Nucleus accumbens (tissue), 56 donors: ENCODE measurements at regions not wholly inside any gene's neighbourhood (a gene's known extent, or its start where the extent isn't known, plus 50 kb on each side); places are given as distances from the start of the nearest gene placed in this dataset.
A peak's percentile ranks its signal among the peaks of the same experiment; 100 is the strongest.
"Not testable (repeated sequence)": the region's sequence is repeated elsewhere in the genome, so short reads cannot be mapped to it uniquely, and the experiment has no call there.

ENCODE experiments used
- DNase-seq, 56 donors: peaks; one replicate each; lab custom pipeline; 2025; lab: John Stamatoyannopoulos, UW

- DNase-seq: no peak
Measured at GRCh38 chr17:79560527-79560926, 50.3 kb downstream of the RBFOX3 start.

- peak in 2 of 56 donors; percentile 25 to 26 for DNase-seq
Measured at GRCh38 chr17:79559111-79559887, 51.6 kb downstream of the RBFOX3 start.

DNA sequence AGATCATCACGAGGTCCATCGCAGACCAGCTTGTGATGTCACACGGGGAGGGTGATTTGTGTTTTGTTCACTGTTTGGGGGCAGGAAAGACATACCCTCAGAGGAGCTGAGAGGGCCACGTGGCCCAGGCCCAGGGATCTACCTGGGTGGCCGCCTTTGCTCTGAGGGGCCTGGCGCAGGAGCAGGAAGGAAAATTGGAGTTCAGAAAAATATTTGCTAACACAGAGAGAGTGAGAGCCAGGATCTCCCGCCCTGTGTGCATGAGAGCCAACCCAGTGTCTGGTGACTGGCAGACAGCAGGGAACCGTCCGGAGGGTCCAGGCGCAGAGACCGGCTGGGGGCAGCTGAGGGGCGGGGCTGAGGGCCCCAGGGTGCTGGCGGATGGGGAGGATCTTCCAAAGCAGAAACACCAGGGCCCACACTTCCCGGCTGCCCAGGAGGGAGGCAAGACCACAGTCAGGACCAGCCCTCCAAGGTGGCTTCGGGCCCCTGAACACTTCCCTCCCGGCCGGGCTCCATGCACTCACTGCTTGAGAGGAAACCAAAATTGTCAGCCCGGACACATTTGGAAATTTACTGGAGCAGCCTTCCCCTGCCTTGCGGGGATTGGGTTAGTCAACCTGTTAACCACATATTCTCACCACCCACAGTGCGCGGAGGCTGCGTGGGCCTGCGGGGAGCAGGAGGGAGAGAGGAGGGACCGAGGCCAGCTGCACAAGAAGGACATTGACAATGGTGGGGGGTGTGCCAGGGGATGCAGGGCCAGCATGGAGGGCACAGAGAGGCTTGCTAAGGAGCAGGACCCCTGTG, 52.6 kb downstream of the RBFOX3 start:
- DNase-seq: peak in 11 of 56 donors; percentile 17 to 50 (median 32)

- no peak for DNase-seq
Measured at GRCh38 chr17:79557276-79558090, 53.4 kb downstream of the RBFOX3 start.

- DNase-seq: no peak
Measured at GRCh38 chr17:79556271-79556670, 54.6 kb downstream of the RBFOX3 start.

DNA sequence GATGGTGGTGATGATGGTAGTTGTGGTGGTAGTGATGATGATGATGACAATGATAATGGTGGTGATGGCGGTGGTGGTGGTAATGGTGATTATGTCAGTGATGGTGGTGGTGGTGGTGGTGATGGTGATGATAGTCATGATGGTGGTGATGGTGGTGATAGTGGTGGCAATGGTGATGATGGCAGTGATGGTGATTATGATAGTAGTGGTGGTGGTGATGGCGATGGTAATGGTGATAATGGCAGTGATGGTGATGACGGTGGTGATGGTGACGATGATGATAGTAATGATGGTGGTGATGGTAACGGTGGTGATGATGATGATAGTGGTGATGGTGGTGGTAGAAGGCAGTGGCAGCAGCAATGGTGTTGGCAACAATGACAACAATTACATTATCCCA, 55.3 kb downstream of the RBFOX3 start:
- DNase-seq: no peak

DNA sequence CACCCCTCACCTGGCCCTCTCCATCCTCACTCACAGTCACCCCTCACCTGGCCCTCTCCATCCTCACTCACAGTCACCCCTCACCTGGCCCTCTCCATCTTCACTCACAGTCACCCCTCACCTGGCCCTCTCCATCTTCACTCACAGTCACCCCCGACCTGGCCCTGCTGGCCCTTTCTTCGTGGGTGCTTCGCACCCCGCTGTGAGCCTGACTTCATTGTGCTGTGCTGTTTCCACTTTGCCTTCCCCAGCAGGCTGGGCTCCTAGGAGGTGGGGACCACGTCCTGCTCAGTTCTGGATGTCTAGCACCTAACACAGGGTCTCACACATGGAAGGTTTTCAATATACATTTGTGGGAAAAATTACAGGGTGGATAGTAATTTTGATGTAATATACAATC, 56.5 kb downstream of the RBFOX3 start:
- DNase-seq: not testable (repeated sequence)

DNA sequence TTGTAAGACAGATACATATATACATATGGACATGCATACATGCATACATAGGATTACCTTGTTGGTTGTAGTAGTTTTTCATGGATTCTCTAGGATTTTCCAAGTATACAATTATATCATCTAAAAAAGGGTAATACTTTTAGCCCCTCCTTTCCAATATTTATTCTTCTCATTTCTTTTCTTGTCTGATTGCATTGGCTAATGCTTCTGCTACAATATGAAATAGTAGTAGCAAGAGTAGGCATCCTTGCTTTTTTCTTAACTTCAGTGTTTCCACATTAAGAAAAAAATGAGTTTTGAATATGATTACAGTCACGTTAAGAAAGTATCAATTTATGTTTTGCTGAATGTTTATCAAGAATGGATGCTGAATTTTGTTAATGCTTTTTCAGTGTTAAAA, 58.0 kb downstream of the RBFOX3 start:
- no peak for DNase-seq

- no peak for DNase-seq
Measured at GRCh38 chr17:79552405-79552804, 58.4 kb downstream of the RBFOX3 start.

DNA sequence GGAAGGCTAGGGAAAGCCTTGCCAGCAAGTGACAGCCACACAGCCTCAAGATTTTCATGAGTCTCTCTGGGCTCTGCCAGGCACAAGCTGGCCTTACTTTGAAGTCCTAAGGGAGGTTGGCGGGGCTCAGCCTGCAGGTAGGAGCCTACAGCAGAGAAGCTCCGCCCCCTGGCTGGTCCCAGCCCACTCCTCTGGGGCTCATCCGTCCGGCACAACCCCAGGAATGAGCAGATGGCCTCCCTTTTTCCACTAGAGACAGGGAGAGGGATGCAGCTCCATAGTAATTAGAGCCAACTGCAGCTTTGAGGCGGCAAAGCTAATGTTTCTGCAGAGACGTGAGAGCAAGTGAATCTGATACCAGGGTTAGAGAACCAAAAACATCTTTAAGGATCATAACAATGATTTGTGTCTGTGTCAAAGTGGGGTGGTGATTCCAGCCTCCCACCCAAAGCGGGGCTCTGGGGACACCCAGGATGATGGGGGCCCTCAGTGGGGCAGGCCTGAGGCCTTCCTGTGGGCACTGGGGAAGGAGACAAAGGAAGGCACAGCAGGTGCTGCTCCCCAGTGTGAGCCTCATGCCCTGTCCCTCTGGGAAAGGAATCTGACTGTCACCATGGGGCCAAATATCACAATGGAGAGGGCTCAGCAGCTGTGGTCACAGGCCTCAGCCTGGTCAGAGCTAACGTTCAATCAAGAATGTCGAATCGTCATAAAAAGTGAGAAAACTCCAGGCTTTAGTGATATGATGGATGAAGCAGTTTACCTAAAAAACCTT, 61.5 kb downstream of the RBFOX3 start:
- no peak for DNase-seq

DNA sequence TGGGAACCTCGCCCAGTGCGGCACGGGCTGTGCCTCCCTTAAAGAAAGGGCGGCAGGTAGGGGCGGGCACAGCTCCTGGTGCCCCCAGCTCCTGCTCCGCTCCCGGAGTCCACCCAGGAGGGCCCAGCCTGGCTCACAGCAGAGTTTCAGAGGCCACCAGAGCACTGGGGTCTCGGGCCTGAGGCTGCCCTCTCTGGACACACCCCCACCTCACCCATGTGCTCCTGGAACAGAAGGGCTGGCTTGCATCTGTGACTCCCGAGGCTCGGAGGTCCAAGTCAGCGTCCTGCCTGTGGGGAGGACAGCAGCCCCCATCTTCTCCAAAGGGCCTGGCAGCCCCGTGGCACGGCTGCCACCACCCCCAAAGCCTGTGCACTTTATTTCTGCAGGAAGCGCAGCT, 62.7 kb downstream of the RBFOX3 start:
- DNase-seq: no peak

DNA sequence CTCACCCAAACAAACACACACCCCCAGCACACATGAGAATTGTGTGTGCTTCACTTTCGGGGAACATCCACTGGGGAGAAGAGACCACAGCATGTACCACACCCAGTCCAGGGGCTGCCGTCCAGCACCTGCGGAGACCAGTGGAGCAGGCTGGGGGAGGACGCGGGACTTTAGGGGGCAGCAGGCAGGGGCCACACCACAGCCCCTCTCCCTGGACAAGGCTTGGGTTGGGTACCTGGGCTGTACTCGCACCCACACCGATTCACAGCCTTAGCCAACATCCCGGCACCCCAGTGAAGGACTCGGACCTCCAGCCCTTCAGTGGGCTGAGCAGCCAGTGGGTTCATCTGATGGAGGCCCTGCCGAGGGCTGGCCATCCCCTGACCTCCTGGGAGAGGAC, 63.3 kb downstream of the RBFOX3 start:
- DNase-seq: no peak

DNA sequence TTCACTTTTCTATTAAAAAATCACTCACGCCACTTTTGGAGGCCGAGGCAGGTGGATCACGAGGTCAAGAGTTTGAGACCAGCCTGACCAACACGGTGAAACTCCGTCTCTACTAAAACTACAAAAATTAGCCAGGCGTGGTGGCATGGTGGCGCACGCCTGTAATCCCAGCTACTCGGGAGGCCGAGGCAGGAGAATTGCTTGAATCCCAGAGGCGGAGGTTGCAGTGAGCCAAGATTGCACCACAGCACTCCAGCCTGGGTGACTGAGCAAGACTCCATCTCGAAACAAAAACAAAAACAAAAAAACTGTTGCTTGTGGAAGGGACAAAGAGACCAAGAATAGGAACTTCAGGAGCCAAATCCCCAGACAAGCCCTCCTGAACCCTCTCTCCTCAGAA, 63.7 kb downstream of the RBFOX3 start:
- not testable (repeated sequence) for DNase-seq

DNA sequence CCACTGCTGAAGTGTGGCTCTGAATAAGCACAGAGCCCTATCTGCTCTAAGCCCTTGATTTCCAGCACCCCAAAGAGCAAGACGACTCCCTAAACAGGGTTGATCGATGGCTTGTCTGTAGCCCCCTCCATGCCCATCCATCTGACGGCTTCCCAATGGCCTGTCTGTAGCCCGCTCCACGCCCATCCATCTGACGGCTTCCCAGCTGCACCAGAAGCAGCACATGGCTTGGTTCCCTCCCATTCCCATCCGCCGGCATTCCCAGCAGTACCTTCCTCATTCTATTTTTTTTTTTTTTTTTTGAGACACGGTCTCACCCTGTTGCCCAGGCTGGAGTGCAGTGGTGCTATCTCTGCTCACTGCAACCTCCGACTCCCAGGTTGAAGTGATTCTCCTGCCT, 64.5 kb downstream of the RBFOX3 start:
- no peak for DNase-seq

- no peak for DNase-seq
Measured at GRCh38 chr17:79545251-79546005, 65.4 kb downstream of the RBFOX3 start.

DNA sequence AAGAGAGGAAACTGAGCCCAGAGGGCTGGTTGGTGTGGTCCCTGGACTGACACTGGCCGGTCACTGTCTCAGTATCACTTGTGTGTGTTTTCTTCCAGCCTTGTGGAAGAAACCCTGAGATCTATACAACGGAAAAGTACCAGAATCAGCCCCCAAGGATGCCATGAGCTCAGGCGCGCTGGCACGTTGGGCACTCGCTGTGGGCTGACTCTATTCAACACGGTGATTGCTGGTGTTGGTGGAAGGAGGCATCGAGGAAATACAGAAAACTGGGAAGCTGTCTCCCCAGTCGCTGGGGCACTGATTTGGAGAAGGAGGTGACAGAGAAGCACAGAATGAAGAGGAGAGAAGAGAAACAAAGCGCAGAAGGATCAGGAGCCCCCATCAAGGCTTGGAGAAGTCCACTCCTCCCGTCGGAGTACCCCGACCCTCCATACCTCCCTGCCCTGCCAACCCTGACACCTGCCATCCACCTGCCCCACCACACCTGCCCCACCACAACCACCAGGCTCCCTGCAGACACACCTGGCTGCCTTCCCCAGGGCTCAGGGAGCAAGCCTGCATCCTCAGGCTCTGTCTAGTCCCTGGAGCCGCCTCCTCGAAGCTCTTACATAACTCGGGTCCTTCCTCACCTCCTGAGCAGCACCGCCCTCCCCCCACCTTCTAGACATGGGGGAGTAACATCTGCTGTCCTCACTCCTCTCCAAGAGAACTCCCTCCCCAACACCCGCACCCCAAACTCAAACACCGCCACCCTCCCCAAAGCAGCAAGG, 66.5 kb downstream of the RBFOX3 start:
- peak in 24 of 56 donors; percentile 20 to 75 (median 34) for DNase-seq

GRCh38 chr17:79543531-79543930, 67.3 kb downstream of the RBFOX3 start:
- DNase-seq: no peak

- DNase-seq: no peak
Measured at GRCh38 chr17:79542718-79543117, 68.1 kb downstream of the RBFOX3 start.
